D341Med (cell line): ENCODE measurements at regions not wholly inside any gene's neighbourhood (a gene's known extent, or its start where the extent isn't known, plus 50 kb on each side); places are given as distances from the start of the nearest gene placed in this dataset.
"Not testable (repeated sequence)": the region's sequence is repeated elsewhere in the genome, so short reads cannot be mapped to it uniquely, and the experiment has no call there.

Source experiments
- DNase-seq: peaks from one replicate; pipeline ENCODE4 v3.0.0; 2012; ENCODE audit warnings: low spot score

GRCh38 chr2:107462181-107462580 lies 364.5 kb upstream of the RGPD4 start:
- no peak for DNase-seq

GRCh38 chr2:107466241-107466640 lies 360.5 kb upstream of the RGPD4 start:
- no peak for DNase-seq

GRCh38 chr2:107466984-107467773 lies 359.5 kb upstream of the RGPD4 start:
- no peak for DNase-seq

- DNase-seq, result no peak
These were observed 357.2 kb upstream of the RGPD4 start for GRCh38 chr2:107469437-107469995.

DNA sequence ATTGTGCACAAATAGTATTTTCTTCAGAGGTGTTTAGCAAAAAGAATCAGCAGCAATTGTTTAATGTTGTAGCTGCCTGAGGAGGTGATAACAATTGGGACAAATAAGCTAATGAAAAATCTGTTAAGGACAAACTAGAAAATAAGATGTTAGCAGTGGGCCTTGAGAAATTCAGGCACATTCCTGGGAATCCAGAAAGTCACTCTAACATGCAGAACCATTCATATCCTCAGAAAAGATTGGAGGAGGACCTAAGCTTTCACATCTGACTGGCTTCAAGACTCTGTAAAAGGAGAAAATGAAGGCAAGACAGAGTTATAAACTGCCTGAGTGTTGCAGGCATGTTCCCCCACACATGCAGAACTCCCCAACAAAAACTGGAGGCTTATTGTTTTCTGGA lies 353.5 kb upstream of the RGPD4 start:
- no peak for DNase-seq

DNA sequence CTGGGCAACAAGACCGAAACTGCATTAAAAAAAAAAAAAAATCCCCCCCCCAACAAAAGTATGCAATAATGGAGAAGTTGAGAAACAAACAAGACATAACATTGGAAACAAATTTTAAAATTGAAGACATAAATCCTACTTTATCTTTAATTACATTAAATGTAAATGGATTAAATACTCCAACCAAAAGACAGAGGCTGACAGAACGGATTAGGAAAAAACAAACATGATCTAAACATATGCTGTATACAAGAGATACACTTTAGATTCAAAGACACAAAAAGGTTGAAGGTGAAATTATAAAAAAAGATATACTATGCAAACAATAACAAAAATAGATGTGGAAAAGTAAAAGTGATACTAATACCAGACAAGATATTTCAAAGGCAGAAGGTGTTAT lies 350.8 kb upstream of the RGPD4 start:
- no peak for DNase-seq

- no peak for DNase-seq
These were observed 324.2 kb upstream of the RGPD4 start for GRCh38 chr2:107502539-107502938.

- no peak for DNase-seq
These were observed 314.5 kb upstream of the RGPD4 start for GRCh38 chr2:107511970-107512789.

- no peak for DNase-seq
These were observed 301.3 kb upstream of the RGPD4 start for GRCh38 chr2:107525406-107525805.

GRCh38 chr2:107529146-107529545 lies 297.5 kb upstream of the RGPD4 start:
- DNase-seq, result peak; percentile 54

DNA sequence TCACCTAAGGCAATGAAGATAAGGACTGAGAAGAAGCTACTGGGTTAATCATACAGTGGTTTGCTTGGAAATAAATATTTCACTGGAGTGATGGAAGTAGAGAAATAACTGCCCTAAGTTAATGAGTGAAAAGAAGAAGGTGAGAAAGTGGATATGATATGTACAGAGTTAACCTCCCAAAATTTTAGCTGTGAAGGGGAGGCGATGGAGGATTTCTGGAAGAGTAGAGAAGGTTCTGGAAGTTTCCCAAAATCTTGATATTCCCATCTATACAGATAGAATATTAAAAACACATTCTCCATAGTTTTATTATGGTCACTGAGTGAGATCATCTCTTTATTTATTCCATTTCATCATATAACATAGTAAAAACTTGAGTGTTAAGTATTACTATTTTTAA lies 296.6 kb upstream of the RGPD4 start:
- DNase-seq, result no peak

GRCh38 chr2:107534926-107535325 lies 291.8 kb upstream of the RGPD4 start:
- DNase-seq, result no peak

DNA sequence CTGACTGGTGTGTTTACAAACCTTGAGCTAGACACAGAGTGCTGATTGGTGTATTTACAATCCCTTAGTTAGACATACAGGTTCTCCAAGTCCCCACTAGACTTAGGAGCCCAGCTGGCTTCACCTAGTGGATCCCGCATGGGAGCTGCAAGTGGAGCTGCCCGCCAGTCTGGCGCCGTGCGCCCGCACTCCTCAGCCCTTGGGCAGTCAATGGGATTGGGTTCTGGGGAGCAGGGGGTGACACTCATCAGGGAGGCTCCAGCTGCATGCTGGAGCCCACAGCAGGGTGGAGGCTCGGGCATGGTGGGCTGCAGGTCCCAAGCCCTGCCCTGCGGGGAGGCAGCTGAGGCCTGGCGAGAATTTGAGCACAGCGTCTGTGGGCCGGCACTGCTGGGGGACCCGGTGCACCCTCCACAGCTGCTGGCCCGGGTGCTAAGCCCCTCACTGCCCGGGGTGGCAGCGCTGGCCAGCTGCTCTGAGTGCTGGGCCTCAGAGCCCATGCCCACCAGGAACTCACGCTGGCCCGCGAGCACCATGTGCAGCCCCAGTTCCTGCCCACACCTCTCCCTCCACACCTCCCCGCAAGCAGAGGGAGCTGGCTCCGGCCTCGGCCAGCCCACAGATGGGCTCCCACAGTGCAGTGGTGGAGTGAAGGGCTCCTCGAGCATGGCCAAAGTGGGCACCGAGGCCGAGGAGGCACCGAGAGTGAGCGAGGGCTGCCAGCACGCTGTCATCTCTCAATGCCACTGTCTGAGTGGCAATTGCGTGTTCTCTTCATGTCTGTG lies 290.6 kb upstream of the RGPD4 start:
- DNase-seq, result not testable (repeated sequence)

DNA sequence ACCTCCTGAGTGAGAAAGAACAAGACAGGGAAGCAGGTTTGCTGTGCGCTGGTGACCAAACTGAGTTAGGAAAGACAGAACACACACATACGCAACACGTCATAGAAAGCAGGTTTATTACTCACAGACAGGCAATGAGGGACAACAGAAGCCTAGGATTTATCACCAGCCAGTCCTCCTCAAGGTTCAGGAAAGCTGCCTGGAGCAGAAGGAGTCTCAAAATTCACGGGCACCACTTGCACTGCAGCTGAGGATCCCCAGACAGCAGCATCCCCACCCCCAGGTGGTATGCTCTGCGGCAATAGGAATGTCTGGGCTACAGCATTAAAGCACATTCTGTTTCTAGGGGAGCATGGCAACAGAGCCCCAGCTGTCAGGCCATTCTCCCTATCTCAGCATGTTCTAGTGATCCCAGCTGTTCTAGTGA lies 284.4 kb upstream of the RGPD4 start:
- no peak for DNase-seq

DNA sequence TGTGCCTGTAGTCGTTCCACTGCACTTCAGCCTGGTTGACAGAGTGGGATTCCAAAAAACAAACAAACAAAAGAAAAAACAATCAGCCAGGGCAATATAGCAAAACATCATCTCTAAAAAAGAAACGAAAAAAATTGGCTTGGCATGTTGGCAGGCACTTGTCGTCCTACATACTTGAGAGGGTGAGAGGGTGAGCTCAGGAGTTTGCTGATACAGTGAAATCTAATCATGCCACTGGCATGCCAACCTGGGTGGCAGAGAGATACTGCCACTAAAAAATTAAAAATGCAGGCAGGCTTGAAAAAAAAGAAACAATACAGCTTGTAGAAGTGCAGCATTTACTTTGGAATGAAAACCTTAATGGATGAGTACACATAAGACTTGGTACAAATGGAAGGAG lies 282.9 kb upstream of the RGPD4 start:
- no peak for DNase-seq

- no peak for DNase-seq
These were observed 281.6 kb upstream of the RGPD4 start for GRCh38 chr2:107545066-107545465.

- no peak for DNase-seq
These were observed 280.8 kb upstream of the RGPD4 start for GRCh38 chr2:107545851-107546250.

DNA sequence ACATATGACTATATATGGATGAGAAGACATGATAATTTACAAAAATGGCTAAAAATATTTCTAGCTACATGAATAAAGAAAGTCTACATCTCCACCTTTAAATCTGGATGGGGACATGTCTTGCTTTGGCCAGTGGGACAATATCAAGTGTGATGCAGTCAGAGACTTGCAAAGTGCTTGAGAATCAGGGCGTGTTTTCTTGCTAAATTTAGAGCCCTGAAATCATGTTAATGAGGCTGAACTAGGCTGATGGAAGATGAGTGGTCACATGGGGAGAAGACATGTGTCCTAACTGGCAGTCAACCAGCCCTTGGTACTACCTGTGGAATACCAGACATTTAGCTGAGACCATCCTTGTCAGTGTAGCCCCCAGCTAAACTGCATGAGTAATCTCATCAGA lies 278.5 kb upstream of the RGPD4 start:
- DNase-seq, result no peak

DNA sequence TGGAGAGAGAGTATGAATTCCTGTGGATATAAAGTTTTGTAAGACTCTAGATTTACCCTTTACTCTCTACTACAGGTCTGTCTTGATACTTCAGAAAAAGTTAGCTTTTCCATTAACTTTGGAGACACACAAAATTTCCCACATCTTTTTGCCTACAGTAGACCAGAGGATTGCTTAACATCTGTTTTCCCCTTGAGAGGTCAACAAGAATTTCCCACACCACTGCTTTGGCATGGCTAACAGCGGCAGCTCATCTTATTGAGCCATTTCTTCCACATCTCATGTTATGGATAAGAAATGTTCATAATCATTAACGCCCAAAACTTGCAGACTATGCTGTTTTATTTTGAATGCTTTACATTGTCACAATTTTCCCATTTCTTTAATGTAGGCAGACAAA lies 273.6 kb upstream of the RGPD4 start:
- DNase-seq, result no peak

GRCh38 chr2:107553539-107553938 lies 273.2 kb upstream of the RGPD4 start:
- DNase-seq, result no peak

DNA sequence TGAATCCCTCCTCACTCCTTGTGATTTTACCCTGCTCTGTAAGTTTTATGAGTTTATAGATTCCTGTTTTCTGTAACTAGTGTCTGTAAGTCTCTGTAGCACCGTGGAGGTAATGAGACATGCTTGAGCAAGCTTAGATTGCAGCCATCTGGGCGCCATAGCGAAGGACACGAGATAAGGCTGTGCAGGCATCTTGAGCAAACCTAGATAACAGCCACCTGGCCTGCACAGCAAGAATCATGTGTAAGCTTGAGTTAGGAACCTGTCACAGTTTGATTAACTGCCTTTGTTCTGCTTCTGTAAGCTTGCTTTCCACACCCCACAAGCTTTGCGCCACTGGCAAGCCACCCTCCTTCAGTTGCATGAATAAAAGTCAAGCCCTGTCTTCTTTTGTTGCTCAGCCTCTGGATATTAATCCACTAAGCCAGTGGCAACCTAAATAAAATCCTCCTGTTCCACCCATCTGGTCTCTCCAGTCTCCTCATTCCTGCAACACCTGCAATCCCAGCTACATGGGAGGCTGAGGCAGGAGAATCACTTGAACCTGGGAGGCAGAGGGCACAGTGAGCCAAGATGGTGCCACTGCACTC lies 270.6 kb upstream of the RGPD4 start:
- no peak for DNase-seq

- DNase-seq, result no peak
These were observed 268.4 kb upstream of the RGPD4 start for GRCh38 chr2:107558295-107558694.
